Tibial nerve (tissue), 4 donors: ENCODE measurements at regions not wholly inside any gene's neighbourhood (a gene's known extent, or its start where the extent isn't known, plus 50 kb on each side); places are given as distances from the start of the nearest gene placed in this dataset.

Experiments used
- EP300 ChIP-seq, 2 donors: sonication (generic); formaldehyde crosslinking; IDR thresholded peaks; one replicate each; pipeline ENCODE4 v1.6.1; 2017; ENCODE audit warnings: antibody characterized with exemption in 2 of 2, mild to moderate bottlenecking in 1 of 2
- TF ChIP-seq, protein P1 (sequence below), 5 experiments: fragments of 200-600 bp in 3 of 5; fragments of 450-650 bp in 2 of 5; sonication (generic) in 3 of 5; IDR thresholded peaks; one replicate each; pipeline ENCODE4 v1.5.1; 2016 to 2019; ENCODE audit warnings: antibody characterized with exemption in 5 of 5, mild to moderate bottlenecking in 3 of 5, moderate library complexity in 2 of 5

DNA sequence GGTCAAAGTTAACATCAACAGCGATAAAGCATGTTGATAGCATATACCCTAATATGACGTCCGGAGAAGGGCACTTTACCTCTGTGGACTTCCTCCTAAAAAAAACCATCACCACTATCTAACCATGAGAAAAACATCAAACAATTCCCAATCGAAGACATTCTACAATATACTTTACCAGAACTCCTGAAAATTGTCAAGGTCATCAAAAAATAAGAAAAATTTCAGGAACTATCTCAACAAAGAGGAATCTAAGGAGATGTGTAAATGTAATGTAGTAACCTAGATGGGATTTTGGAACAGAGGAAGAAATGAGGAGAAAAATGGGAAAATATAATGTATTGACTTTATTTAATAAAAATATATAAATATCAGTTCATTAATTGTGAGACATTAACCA is 1026.8 kb upstream of the MIR17HG start:
- TF ChIP-seq, protein P1, sequence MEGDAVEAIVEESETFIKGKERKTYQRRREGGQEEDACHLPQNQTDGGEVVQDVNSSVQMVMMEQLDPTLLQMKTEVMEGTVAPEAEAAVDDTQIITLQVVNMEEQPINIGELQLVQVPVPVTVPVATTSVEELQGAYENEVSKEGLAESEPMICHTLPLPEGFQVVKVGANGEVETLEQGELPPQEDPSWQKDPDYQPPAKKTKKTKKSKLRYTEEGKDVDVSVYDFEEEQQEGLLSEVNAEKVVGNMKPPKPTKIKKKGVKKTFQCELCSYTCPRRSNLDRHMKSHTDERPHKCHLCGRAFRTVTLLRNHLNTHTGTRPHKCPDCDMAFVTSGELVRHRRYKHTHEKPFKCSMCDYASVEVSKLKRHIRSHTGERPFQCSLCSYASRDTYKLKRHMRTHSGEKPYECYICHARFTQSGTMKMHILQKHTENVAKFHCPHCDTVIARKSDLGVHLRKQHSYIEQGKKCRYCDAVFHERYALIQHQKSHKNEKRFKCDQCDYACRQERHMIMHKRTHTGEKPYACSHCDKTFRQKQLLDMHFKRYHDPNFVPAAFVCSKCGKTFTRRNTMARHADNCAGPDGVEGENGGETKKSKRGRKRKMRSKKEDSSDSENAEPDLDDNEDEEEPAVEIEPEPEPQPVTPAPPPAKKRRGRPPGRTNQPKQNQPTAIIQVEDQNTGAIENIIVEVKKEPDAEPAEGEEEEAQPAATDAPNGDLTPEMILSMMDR (IDR thresholded peaks at IDR 0.05): no peak
- no peak for TF ChIP-seq EP300 (IDR thresholded peaks at IDR 0.05)
